Neuronal stem cell (in vitro differentiated cells): ENCODE measurements at regions not wholly inside any gene's neighbourhood (a gene's known extent, or its start where the extent isn't known, plus 50 kb on each side); places are given as distances from the start of the nearest gene placed in this dataset.
A peak's percentile ranks its signal among the peaks of the same experiment; 100 is the strongest.

Source experiments
- DNase-seq: peaks from one replicate; pipeline ENCODE4 v3.0.0-alpha.2; 2013; ENCODE audit warnings: low spot score
- H2AFZ ChIP-seq: one replicate; pipeline ENCODE4 v1.6.1; 2013; ENCODE audit warnings: mild to moderate bottlenecking, low read length, inconsistent platforms
- H2AK5ac ChIP-seq: 2 replicates; pipeline ENCODE4 v1.6.1; 2013; ENCODE audit warnings: low read depth, mild to moderate bottlenecking, inconsistent platforms, low read length, moderate library complexity, mixed read lengths
- H2BK120ac ChIP-seq: 2 replicates; pipeline ENCODE4 v1.6.1; 2013; ENCODE audit warnings: low read depth, mild to moderate bottlenecking, inconsistent platforms, low read length, moderate library complexity, mixed read lengths
- H2BK12ac ChIP-seq: one replicate; pipeline ENCODE4 v1.6.1; 2013; ENCODE audit warnings: low read length, inconsistent platforms
- H2BK15ac ChIP-seq: 2 replicates; pipeline ENCODE4 v1.6.1; 2013; ENCODE audit warnings: mild to moderate bottlenecking, low read length, inconsistent platforms, mixed read lengths
- H2BK5ac ChIP-seq: one replicate; pipeline ENCODE4 v1.6.1; 2013; ENCODE audit warnings: inconsistent platforms, mild to moderate bottlenecking, low read length, moderate library complexity
- H3K14ac ChIP-seq: one replicate; pipeline ENCODE4 v1.6.1; 2013; ENCODE audit warnings: low read length, inconsistent platforms
- H3K18ac ChIP-seq: 2 replicates; pipeline ENCODE4 v1.6.1; 2013; ENCODE audit warnings: low read length, inconsistent platforms
- H3K23ac ChIP-seq: 2 replicates; pipeline ENCODE4 v1.6.1; 2013; ENCODE audit warnings: low read depth, mild to moderate bottlenecking, mixed read lengths, low read length, inconsistent platforms; ENCODE audit not compliant: poor library complexity
- H3K27ac ChIP-seq: replicated peaks from 3 replicates; pipeline ENCODE4 v1.5.1; 2013; ENCODE audit warnings: low read length, inconsistent platforms
- H3K27me3 ChIP-seq, 3 experiments: 2 replicates each; pipeline ENCODE4 v1.6.1; 2013; ENCODE audit warnings: low read length in 3 of 3, mild to moderate bottlenecking in 2 of 3, inconsistent platforms in 1 of 3, low read depth in 1 of 3, mixed read lengths in 1 of 3, moderate library complexity in 1 of 3; ENCODE audit not compliant: control insufficient read depth in 3 of 3, insufficient read depth in 3 of 3
- H3K36me3 ChIP-seq, 2 donors: replicated peaks in 1 of 2; 2 replicates each; pipeline ENCODE4 v1.6.1; 2013; ENCODE audit warnings: low read length in 2 of 2; ENCODE audit not compliant: control insufficient read depth in 2 of 2, insufficient read depth in 2 of 2
- H3K4ac ChIP-seq: 2 replicates; pipeline ENCODE4 v1.6.1; 2013; ENCODE audit warnings: inconsistent platforms, mild to moderate bottlenecking, low read length, moderate library complexity
- H3K4me1 ChIP-seq, 2 donors: 1 replicate in 1 of 2; 2 replicates in 1 of 2; pipeline ENCODE4 v1.6.1; 2013; ENCODE audit warnings: low read length in 2 of 2, low read depth in 1 of 2; ENCODE audit not compliant: control insufficient read depth in 2 of 2, insufficient read depth in 1 of 2
- H3K4me2 ChIP-seq: one replicate; pipeline ENCODE4 v1.6.1; 2013; ENCODE audit warnings: mild to moderate bottlenecking, low read length, inconsistent platforms; ENCODE audit not compliant: insufficient read depth, poor library complexity, severe bottlenecking
- H3K4me3 ChIP-seq, 2 donors: 2 replicates each; pipeline ENCODE4 v1.5.1; 2013; ENCODE audit warnings: low read length in 2 of 2, mild to moderate bottlenecking in 2 of 2, inconsistent platforms in 1 of 2, moderate library complexity in 1 of 2
- H3K79me1 ChIP-seq: one replicate; pipeline ENCODE4 v1.6.1; 2013; ENCODE audit warnings: low read depth, mild to moderate bottlenecking, inconsistent platforms, low read length, moderate library complexity
- H3K9ac ChIP-seq: one replicate; pipeline ENCODE4 v1.6.1; 2013; ENCODE audit warnings: mild to moderate bottlenecking, low read depth, low read length, inconsistent platforms; ENCODE audit not compliant: poor library complexity
- H3K9me3 ChIP-seq, 2 donors: replicated peaks in 1 of 2; 2 replicates each; pipeline versions ENCODE3 to v1.6.1; 2013; ENCODE audit warnings: low read length in 2 of 2, mild to moderate bottlenecking in 2 of 2, inconsistent platforms in 1 of 2, low read depth in 1 of 2, mixed read lengths in 1 of 2, moderate library complexity in 1 of 2; ENCODE audit not compliant: control insufficient read depth in 2 of 2, insufficient read depth in 1 of 2
- H4K8ac ChIP-seq: one replicate; pipeline ENCODE4 v1.6.1; 2013; ENCODE audit warnings: low read depth, mild to moderate bottlenecking, inconsistent platforms, low read length, moderate library complexity
- H4K91ac ChIP-seq: one replicate; pipeline ENCODE4 v1.6.1; 2013; ENCODE audit warnings: low read length, low read depth, mild to moderate bottlenecking, inconsistent platforms; ENCODE audit not compliant: poor library complexity
- whole genome bisulfite sequencing, 2 donors: extraction: QIAGEN DNeasy Blood & Tissue Kit; methylation state at CpG; one replicate each; pipeline ENCODE4 v1.1.7; 2013; ENCODE audit warnings: missing lambda C conversion rate in 2 of 2, mixed read lengths in 1 of 2; ENCODE audit not compliant: insufficient read length in 2 of 2, insufficient replicate concordance in 1 of 2; ENCODE audit errors: extremely low coverage in 2 of 2; 5-methylcytosine and 5-hydroxymethylcytosine counted together

- Histone ChIP-seq H3K9me3 (no peaks in the 10 kb centered on the region), H2BK120ac (no peak overlapping the region), H2BK15ac (no peak overlapping the region), H2BK12ac (no peak overlapping the region), H3K23ac (no peak overlapping the region), H3K4me2 (no peak overlapping the region), H2AK5ac (no peak overlapping the region), H3K18ac (no peak overlapping the region), H3K4ac (no peak overlapping the region), H2BK5ac (no peak overlapping the region), H4K91ac (no peak overlapping the region), H3K14ac (no peak overlapping the region), H4K8ac (no peak overlapping the region), H3K4me1 (peaks cover 0 to 5% of the 10 kb centered on the region in 2 donors), H3K9ac (no peak overlapping the region), H3K79me1 (no peaks in the 10 kb centered on the region), H2AFZ (no peak overlapping the region), H3K4me3 (no peak overlapping the region), H3K36me3 (no peaks in the 10 kb centered on the region), H3K27me3 (no peaks in the 10 kb centered on the region), H3K27ac (no peak overlapping the region)
- no peak for DNase-seq
Observed at GRCh38 chr6:167454003-167454402, 129.1 kb downstream of the TTLL2 start.

DNA sequence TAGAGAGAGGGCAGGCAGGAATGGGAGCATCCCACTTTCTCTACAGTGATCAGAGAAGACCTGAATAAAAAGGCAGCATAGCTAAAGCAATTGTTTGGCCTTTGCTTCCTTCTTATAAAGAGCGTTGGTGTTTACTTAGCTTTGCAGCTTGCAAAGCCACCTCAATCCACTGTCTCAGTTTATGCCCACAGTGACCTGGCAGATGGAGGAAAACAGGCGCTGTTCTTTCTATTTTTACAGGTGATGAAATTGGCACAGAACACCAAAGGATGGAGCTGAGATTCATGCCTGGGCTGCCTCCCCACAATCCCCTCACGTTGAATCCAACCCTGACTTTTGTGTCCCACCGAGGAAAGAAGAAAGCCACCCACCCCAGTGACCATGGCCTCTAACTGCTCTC lies 130.5 kb downstream of the TTLL2 start:
- Histone ChIP-seq H2AK5ac (no peak overlapping the region), H2BK12ac (peak overlapping the region; percentile 47), H3K4me2 (no peak overlapping the region), H2BK5ac (no peak overlapping the region), H4K91ac (no peak overlapping the region), H3K4me3 (no peak overlapping the region), H3K14ac (no peak overlapping the region), H3K23ac (no peak overlapping the region), H4K8ac (no peak overlapping the region), H3K79me1 (no peaks in the 10 kb centered on the region), H3K18ac (no peak overlapping the region), H2BK120ac (no peak overlapping the region), H3K4ac (no peak overlapping the region), H3K4me1 (peaks cover 0 to 5% of the 10 kb centered on the region in 2 donors), H3K27me3 (no peaks in the 10 kb centered on the region), H2BK15ac (no peak overlapping the region), H3K9me3 (no peaks in the 10 kb centered on the region), H3K27ac (no peak overlapping the region), H2AFZ (no peak overlapping the region), H3K36me3 (no peaks in the 10 kb centered on the region), H3K9ac (no peak overlapping the region)
- DNase-seq: no peak
- WGBS, 2 donors: no CpG with 5 or more reads among the region's 4 CpGs

DNA sequence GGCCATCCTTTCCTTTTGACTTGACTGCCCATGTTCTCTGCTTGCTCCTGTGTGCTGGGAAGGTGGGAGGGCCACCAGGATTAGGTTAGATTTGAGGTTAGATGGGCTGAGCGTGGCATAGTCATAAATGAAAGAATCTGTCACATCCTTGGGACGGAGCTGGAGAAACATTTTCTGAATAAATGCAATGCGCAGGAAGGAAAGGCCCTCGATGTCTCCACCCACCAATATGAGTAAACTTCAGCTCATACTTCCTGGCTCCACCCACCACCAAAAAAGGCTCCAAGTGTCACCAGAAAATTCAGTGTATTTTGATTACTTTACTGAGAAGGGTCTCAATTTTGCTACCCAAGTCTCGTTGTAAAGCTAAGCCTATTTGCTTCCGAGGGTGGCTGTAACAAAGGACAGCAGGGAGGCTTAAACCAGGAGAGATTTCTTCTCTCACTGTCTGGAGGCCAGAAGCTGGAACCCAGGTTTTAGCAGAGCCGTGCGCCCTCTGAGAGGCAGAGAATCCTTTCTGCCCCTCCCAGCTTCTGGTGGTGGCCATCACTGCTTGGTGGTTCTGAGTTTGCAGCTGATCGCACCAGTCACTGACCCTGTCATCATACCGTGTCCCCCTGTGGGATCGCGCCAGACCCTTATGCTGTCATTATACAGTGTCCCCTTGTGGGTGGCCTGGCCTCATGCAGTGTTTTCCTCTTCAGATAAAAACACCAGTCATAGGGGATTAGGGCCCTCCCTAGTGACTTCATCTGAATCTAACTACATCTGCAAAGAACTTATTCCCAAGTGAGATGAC lies 137.8 kb downstream of the TTLL2 start:
- H3K14ac ChIP-seq: no peak overlapping the region
- H2BK5ac ChIP-seq: no peak overlapping the region
- no peak overlapping the region for H2AFZ ChIP-seq
- no peak overlapping the region for H2BK15ac ChIP-seq
- no CpG with 5 or more reads among the region's 12 CpGs for WGBS, 2 donors
- no peak for DNase-seq
- peaks cover 4 to 8% of the 10 kb centered on the region in 2 donors for H3K4me1 ChIP-seq
- no peaks in the 10 kb centered on the region for H3K79me1 ChIP-seq
- no peak overlapping the region for H2BK120ac ChIP-seq
- H4K8ac ChIP-seq: no peak overlapping the region
- peak overlapping the region; percentile 66 for H3K18ac ChIP-seq
- no peak overlapping the region for H2BK12ac ChIP-seq
- no peak overlapping the region for H3K23ac ChIP-seq
- no peaks in the 10 kb centered on the region for H3K27me3 ChIP-seq
- H4K91ac ChIP-seq: no peak overlapping the region
- no peaks in the 10 kb centered on the region for H3K9me3 ChIP-seq
- no peak overlapping the region for H3K27ac ChIP-seq
- no peak overlapping the region for H3K4ac ChIP-seq
- no peak overlapping the region for H3K4me3 ChIP-seq
- H3K4me2 ChIP-seq: no peak overlapping the region
- H3K9ac ChIP-seq: no peak overlapping the region
- no peaks in the 10 kb centered on the region for H3K36me3 ChIP-seq
- peak overlapping the region; percentile 3 for H2AK5ac ChIP-seq

DNA sequence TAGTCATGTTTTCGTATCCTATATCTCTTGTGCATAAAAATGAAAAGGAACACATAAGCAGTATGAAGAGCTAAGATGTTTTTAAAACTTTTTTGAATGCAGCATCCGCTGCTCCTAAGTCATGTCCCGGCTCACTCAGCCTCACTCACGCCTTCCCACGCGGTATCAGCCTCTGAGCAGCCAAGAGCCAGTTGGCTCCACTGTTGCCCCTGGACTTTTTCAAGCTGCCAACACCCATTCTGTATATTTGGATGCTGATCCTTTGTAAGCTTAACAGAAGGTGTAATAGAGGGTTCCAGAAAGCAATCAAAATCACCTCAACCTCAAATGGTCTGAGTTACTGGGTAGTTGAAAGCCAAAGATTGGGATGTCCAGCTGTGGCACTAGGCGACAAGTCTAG lies 139.3 kb downstream of the TTLL2 start:
- no peaks in the 10 kb centered on the region for H3K36me3 ChIP-seq
- no peak overlapping the region for H3K4ac ChIP-seq
- no peak overlapping the region for H3K4me3 ChIP-seq
- H3K9ac ChIP-seq: no peak overlapping the region
- H2BK12ac ChIP-seq: no peak overlapping the region
- no peak overlapping the region for H2BK5ac ChIP-seq
- peaks cover 7 to 8% of the 10 kb centered on the region in 2 donors for H3K4me1 ChIP-seq
- no peaks in the 10 kb centered on the region for H3K27me3 ChIP-seq
- H3K27ac ChIP-seq: no peak overlapping the region
- H3K14ac ChIP-seq: no peak overlapping the region
- H3K18ac ChIP-seq: no peak overlapping the region
- no peaks in the 10 kb centered on the region for H3K9me3 ChIP-seq
- no peak for DNase-seq
- H4K91ac ChIP-seq: no peak overlapping the region
- H2BK120ac ChIP-seq: no peak overlapping the region
- no peak overlapping the region for H3K4me2 ChIP-seq
- no peak overlapping the region for H4K8ac ChIP-seq
- H2AFZ ChIP-seq: no peak overlapping the region
- H2BK15ac ChIP-seq: no peak overlapping the region
- no peaks in the 10 kb centered on the region for H3K79me1 ChIP-seq
- no peak overlapping the region for H2AK5ac ChIP-seq
- no peak overlapping the region for H3K23ac ChIP-seq
- no CpG with 5 or more reads among the region's 7 CpGs for WGBS, 2 donors
